H1 (cell line): ENCODE measurements at regions not wholly inside any gene's neighbourhood (a gene's known extent, or its start where the extent isn't known, plus 50 kb on each side); places are given as distances from the start of the nearest gene placed in this dataset.

ENCODE experiments used
- BCL11A ChIP-seq, 2 experiments: IDR thresholded peaks; one replicate each; pipeline ENCODE4 v1.6.1; 2011; ENCODE audit warnings: low read depth in 2 of 2, low read length in 2 of 2, mild to moderate bottlenecking in 2 of 2
- USF2 ChIP-seq: IDR thresholded peaks from 2 replicates; pipeline ENCODE4 v1.6.1; 2011; ENCODE audit warnings: low read length, improper control_type of control experiment

GRCh38 chr7:91503934-91504555 is 239.8 kb downstream of the FZD1 start (continued):
- no peak for TF ChIP-seq USF2
- TF ChIP-seq BCL11A (IDR thresholded peaks at IDR 0.05; ENCODE audit: low read depth in 2 of 2, low read length in 2 of 2) = no peak
